ENCODE measurements at regions not wholly inside any gene's neighbourhood (a gene's known extent, or its start where the extent isn't known, plus 50 kb on each side); places are given as distances from the start of the nearest gene placed in this dataset.
"Not testable (repeated sequence)": the region's sequence is repeated elsewhere in the genome, so short reads cannot be mapped to it uniquely, and the experiment has no call there.

DNA sequence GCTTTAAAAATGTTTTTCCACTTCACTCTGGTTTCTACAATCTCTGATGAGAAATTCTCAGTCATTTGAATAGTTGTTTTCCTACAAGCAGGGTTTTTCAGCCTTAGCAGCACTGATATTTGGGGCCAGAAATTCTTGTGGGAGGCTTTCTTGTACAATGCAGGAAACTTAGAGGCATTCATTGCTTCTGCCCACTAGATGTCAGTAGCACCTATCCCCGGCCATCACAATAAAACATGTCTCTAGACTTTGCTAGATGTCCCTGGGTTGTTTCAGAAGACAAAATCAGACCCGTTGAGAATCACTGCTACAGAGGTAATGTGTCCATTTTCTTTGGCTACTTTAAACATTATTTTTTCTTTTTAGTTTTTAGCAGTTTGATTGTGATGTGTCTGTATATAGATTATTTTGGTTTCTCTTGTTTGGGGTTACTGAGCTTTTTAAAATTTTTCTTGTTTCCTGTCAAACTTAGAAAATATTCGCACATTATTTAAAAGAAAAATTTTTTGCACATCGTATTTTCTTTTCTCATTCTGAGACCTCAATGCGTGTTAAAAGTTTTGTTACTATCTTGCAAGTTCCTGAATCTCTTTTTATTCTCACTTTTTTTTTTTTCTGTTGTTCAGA, 60.8 kb upstream of the CCDC179 start:
- DNase-seq = peak; percentile 32

DNA sequence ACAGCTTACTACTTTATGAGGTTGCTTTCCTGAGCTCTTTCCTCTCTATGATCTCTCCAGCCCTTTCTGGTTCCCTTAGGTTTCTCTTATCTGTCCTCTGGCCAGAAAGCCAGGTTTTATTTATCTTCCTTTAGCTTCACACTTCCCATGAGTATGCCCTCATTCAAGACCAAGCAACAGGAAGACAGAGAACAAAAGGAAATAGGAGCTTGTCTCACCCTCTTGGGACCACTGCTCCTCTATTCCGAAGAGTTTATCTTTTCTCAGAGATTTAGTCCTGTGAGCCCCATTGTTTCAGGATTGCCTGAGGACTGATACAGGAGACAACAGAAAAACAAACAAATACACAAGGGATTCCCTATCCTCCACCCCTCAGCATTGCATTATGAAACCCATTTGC, 62.4 kb upstream of the CCDC179 start:
- no peak for DNase-seq

DNA sequence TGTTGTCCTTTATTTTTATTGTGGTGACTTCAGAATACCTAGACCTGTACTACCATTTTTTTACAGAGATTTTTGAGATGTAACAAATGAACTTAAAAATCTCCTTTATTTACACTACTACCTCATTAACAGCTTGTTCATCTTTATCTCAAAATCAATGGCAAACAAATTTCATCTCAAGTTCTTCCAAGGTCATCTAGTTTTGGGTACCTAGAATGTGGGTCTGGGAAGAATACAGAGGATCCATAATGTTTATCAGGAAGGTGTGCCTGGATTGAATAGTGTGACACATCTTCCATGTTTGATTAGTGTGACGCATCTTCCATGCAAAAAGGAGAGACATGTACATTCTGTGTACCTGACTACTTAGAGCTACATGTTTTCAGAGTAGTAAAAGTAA, 63.3 kb upstream of the CCDC179 start:
- DNase-seq = no peak

DNA sequence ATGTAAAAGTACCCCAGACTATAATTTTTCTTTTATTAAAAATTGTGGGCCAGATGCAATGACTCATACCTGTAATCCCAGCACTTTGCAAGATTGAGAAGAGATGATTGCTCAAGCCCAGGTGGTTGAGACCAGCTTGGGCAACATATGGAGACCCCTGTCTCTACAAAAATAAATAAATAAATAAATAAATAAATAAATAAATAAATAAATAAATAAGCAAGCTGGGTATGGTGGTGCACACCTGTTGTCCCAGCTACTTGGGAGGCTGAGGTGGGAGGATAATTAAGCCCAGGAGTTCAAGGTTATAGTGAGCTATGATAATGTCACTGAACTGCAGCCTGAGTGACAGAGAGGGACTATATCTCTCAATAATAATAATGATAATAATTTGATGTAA, 66.1 kb upstream of the CCDC179 start:
- no peak for DNase-seq

DNA sequence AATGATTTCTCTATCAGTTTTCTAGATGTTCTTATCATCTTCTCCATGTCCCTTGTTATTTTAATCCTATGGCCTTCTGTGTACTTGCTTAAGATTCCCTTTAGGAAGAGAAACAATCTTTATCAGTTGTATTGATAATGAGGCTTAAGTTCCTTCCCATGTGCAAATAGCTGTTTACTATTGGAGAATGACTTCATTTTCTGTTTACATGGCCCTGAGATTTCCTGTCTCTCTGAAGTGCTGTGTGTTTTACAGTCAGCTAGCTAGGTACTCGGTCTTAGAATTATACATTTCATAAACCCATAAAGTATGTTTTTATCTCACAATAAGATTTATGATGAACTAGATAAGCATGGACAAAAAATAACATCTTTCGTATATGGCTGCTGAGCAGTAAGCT, 67.5 kb upstream of the CCDC179 start:
- DNase-seq = no peak

DNA sequence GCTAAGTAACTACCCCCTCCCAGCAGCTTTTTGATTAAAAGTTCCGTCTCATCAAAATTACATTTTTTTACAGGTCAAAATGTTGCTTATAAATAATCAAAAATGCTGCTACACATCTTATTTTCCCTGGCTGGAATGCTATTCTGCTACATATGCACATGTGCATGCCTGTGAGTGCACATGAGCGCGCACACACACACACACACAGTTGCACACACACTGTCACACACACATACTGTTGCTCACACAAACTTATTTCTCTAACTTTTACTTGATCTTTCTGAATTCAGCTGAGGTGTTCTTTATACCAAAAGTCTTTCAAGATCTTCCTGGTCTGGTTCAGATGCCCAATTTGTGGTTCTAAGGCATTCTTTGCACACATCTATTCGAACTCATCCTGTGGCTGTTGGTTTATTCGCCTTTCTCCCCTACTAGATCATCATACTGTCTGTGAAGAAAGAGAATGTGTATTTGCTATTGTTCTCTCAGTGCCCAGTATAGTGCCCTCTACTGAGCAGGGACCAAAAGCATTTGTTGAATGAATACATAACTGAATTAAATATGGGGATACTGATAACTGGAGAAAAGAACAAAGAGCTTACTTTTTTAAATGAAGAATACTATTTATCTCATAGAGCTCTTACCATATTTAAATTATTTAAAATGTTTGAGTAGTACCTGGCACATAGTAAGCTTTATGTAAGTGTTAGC, 68.1 kb upstream of the CCDC179 start:
- DNase-seq = no peak

DNA sequence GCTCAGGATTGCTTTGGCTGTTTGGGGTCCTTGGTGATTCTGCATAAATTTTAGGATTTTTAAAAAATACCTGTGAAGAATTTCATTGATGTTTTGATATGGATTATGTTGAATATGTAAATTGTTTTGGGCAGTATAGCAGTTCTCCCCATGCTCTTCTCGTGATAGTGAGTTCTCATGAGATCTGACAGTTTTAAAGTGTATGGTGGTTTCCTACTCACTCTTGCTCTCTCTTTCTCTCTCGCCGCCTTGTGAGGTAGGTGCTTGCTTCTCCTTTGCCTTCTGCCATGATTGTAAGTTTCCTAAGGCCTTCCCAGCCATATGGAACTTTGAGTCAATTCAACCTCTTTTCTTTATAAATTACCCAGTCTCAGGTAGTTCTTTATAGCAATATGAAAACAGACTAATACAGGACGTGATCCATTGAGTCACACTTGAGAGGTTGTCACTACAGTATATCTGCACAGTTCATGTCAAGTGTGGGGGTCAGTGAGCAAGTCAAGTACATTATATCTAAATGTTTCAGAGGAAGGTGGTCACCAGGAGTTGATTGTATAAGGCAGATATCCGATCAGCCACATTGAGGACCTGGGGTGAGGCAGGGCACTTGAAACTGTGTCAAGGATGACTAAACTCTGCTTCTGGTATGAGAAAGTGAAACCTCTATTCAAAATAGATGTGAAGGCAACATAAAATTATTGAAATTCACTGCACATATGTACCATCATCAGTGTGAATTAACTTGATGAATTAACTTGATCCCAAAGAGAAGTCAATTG, 70.7 kb upstream of the CCDC179 start:
- DNase-seq = no peak

DNA sequence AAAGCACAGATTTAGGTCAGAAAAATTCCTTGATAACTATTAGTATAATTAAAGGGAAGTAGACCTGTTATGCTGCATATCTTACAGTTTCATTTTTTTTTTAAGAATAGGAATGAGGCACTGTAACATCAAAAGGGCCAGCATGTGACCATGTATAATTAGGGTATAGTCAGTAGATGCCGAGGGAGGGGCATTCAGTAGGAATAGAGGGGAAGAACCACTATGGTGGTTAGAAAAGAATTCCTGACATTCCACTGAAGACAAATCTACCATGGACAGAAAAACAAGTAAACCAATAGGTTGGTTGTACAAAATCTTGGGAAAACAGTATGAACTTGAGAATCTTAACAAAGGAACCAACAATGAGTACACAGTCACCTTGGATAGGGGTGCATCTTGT, 78.4 kb upstream of the CCDC179 start:
- DNase-seq = no peak

DNA sequence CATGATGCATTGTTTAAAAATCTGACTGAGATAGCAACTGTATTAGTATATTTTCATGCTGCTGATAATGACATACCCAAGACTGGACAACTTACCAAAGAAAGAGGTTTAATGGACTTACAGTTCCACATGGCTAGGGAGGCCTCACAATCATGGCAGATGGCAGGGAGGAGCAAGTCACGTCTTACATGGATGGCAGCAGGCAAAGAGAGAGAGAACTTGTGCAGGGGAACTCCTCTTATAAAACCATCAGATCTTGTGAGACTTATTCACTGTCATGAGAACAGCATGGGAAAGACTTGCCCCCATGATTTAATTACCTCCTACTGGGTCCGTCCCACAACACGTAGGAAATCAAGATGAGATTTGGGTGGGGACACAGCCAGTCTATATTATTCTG, 81.3 kb upstream of the CCDC179 start:
- not testable (repeated sequence) for DNase-seq

DNA sequence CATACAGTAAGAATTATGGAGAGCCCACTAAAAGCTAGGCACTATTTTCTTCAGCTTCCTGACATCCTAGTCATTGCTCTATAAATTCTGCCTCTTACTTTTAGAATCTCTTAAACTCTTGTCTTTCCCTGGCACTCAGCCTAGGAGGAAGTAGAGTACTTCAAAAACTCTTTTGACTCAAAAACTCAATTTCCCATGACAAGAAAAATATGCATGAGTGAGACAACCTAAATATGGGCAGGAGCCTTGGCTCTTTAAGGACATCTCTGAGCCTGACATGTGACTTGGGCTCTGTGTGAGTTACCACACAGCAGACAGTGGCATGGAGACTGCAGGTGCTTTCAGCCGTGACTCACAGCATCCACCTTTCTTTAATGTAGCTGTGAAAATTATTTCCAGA, 97.5 kb upstream of the CCDC179 start:
- DNase-seq = no peak

DNA sequence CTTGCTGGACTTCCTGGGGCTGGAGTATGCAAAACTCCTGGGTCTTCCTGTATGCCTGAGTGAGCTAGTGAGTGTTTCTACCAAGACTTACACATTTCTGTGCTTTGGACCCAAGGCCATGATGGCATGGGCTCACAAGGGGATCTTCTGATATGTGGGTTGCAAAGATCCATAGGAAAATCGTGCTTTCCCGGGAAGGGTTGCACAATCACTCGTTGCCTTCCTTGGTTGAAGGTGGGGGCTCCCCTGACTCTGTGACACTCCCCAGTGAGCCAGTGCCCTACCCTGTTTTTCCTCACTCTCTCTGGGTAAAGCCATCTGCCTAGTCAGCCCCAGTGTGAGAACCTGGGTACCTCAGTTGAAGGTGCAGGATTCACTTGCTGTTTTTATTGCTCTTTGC, 114.0 kb upstream of the CCDC179 start:
- DNase-seq = no peak

DNA sequence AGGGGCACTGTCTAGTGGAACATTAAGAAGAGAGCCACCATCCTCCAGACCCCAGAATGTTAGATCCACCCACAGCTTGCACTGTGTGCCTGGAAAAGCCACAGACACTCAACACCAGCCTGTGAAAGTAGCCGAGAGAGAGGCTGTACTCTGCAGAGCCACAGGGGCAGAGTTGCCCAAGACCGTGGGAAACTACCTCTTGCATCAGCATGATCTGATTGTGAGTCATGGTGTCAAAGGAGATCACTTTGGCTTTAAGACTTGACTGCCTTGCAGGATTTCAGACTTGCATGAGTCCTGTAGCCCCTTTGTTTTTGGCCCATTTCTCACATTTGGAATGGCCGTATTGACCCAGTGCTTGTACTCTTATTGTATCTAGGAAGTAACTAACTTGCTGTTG, 115.9 kb upstream of the CCDC179 start:
- no peak for DNase-seq

DNA sequence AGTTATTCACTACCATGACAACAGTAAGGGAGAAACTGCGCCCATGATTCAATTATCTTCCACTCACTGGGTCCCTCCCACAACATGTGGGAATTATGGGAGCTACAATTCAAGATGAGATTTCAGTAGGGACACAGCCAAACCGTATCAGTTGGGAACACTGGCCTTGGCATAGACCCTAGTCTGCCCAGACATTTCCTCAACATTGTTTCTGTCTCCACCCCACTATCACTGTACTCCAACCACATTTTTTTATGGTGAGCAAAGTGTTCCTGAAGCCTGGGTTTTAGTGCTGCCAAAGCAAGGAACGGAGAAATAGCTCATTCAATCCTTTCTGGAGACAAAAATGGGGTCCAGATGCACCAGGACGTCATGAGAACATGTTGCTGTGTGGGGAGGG, 122.6 kb upstream of the CCDC179 start:
- no peak for DNase-seq

DNA sequence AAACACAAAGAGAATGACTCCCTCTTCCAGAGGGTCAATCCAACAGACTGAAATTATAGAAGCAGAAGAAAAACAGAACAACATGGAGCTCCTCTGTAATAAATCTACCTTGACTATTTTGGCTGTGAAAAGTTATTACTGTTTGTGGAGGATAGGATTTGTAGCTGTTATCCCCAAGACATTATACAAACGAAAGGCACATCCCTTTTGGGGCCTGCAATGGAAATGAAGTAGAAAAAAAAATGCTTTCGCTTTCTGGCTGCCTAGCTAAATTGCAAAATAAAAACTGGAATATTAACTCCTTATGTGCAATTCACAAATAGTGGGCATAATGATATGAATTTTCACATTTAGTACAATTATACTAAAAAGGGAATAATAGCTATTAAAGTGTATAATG, 123.8 kb upstream of the CCDC179 start:
- no peak for DNase-seq

DNA sequence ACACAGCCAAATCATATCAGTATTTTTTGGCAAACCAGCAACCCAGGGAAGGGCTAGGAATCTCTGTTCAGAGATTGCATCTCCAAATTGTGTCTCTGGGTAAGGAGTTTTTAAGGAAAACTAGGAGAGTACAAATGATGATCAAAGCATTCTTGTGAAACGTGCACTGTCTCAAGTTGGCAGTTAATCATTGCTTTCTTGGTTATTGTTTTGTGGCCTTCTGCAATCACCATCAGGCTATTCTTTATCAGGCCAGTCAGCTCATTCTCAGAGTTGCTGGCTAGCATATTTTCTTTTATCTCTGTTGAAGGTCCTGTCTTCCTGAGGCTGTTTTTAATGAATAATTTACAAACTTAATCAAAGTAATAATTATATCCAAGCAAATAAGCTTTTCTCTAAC, 129.1 kb upstream of the CCDC179 start:
- no peak for DNase-seq

DNA sequence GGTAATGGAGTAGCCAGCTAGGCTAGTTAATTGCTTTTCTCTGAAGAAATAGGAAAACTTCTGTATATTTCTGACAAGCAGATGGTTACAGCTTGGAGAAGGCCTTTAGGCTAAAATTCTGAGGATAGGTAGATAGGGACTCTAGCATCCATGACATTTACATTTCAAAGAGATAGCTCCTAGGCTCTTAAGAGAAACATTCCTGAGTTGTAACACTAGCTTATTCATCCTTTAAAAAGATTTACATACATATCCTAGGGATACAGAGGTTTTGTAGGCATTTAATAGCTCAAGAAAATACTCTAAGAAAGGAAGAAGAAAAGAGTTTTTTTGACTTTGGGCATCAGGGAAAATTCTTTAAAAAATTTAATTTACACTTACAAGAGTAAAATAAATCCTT, 130.9 kb upstream of the CCDC179 start:
- DNase-seq = no peak

DNA sequence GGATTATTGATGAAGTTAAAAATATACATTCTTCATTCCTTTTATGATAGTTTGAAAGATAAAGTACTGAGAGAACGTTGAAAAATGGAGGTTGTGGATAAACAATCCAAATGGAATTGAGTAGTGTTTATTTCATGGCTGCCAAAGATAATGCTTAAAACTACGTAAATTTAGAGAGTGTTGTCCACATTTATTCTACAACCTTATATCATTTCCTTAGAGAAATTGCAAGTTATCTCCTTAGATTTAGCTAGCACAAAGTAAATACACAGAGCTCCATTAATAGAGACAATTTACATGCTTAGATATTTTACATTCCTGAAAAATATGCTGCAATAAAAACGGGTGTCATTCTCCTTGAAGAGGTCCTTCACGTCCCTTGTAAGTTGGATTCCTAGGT, 146.5 kb upstream of the CCDC179 start:
- no peak for DNase-seq

DNA sequence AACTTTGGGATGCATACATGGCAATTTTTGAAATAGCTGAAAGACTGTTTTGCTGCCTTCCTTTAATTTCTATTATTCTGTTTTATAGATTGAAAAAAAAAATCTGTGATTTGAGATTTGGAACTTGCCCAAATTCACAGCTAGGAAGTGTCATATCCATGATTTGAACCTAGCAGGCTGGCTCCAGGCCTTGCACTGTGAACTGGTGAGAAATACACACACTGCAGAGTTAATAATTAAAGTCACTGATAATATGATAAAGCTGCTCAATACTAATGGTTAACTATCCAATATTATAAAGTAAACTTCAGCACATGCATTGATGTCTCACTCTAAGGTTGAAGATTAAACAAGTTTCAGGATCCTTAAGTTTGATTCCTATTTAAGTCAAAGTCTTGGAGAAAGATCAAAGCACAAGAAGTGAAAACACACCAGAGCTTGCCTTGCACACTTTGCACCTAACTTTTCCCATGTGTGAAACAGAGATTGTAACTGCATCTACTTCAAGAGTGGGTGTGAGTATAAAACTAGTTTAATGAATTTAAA, 150.6 kb upstream of the CCDC179 start:
- no peak for DNase-seq

DNA sequence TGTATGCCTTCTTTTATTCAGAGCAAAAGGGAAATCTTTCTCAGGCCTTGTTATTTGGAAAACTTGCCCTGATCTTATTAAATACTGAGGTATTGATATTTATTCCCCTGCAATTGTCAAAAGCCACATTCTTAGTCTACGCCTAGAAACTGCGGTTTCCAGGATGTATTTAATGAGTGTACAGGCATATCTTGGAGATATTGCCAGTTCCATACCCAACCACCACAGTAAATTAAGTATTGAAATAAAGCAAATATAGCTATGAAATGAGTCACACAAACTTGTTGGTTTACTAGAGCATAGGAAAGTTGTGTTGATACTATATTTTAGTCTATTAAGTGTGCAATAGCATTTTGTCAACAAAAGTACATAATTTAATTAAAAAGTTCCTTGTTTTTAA, 152.7 kb upstream of the CCDC179 start:
- no peak for DNase-seq

DNA sequence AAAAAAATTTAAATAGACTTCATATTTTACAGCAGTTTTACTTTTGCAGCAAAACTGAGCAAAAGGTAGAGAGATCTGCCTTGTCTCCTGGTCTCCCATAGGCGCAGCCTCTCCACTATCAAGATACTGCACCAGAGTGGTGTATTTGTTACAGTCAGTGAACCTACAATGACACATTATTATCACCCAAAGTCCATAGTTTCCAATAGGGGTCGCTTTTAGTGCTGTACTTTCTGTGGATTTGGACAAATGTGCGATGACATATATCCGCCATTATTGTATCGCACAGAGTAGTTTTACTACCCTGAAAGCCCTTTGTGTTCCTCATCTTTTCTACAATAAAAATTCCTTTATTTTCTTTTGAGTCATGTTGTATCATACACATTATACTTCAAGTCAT, 153.2 kb upstream of the CCDC179 start:
- no peak for DNase-seq

DNA sequence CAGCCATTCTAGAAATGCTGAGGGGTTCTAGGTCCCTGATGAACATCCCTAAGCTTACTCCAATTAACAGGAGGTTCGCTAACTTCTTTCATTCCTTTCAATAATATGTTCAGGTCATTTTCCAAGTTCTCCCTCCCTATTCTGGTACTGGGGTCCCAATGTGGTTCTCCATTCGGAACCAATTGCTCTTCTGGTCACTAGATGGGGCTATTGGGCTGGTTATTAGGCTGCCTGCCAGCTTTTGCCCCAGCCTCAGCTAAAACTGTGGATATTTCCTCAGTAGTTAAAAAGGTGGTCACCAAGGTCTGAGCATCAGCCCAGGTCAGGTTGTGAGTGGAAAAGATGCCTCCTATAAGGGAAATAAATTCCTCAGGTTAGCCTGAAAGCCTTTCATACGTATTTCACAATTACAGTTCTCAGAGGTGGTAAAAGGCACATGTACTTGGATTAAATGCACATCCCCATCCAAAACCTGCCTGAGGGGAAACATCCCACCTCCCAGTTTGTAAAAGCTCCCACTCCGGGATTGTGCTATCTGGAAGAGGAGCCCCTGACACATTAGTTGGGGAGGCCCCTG, 161.1 kb upstream of the CCDC179 start:
- DNase-seq = no peak

DNA sequence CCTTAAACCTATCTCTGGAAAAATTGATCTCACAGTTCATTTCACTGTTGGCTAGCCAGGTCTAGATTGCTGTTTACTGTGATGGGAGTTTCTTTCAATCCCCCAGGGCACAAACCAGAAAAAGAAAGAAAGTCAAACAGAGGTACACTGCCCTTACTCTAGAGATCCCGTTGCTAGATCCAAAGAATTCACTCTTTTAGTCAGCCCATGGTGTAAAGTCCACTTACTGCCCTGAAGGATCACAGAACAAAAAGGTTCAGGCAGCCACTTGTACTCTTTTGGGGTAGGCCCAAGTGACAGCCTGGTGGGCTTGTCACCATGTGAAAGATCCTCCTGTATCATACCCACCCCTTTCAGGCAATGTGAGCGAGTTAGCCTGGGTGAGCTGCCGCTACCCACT, 162.6 kb upstream of the CCDC179 start:
- no peak for DNase-seq

DNA sequence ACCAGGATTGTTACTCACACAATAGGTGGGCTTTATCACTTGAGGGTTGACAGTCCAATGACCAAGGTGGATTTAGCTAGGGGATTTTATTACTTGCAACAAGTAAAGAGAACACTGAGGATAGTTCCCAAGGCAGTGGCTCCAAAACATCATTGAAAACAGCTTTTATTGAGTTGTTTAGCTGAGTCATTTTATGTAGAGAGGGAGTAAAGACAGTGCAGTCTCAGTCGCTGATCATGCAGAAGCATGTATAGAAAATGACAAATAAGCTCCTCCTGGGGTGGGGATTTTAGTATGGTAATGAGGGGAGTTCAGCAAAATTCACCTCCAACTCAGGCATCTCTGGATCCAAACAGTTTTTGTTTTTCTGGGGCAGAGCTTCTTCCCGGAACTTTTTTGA, 163.0 kb upstream of the CCDC179 start:
- no peak for DNase-seq

DNA sequence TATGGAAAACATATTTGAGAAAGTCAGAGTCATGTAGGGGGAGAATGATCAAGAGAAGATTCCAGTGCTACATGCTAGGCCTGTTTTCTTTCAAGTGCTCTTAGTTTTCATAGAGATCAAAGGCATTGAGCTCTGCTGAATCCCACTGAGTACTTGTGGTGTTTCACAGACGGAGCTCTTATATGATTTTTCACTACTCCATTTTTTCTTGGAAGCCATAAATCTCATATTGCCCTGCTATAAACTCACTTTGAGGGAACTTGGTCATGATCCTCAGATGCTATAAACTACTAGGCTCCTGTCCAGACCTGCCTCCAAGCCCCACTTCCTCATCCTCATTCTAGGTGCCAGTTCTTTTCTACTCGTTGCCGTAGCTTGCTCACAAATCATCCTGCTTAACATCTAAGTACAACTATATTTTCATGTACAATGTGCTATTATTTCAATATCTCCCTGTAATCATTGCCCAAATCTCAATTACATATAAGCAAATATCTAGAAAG, 180.8 kb upstream of the CCDC179 start:
- no peak for DNase-seq
